ENCODE measurements at regions not wholly inside any gene's neighbourhood (a gene's known extent, or its start where the extent isn't known, plus 50 kb on each side); places are given as distances from the start of the nearest gene placed in this dataset.

GRCh38 chr10:43808136-43808535, 159.5 kb upstream of the ZNF32 start:
- TF ChIP-seq POLR2AphosphoS5 (IDR thresholded peaks at IDR 0.05): no peak
- no peak for TF ChIP-seq POLR2A (IDR thresholded peaks at IDR 0.05)
- no peak for TF ChIP-seq CTCF (IDR thresholded peaks at IDR 0.05)
- no peak for TF ChIP-seq EP300 (IDR thresholded peaks at IDR 0.05)
